GM21529 (cell line): ENCODE measurements at regions not wholly inside any gene's neighbourhood (a gene's known extent, or its start where the extent isn't known, plus 50 kb on each side); places are given as distances from the start of the nearest gene placed in this dataset.

Experiments used
- ATAC-seq: cut with Tn5 transposase; IDR thresholded peaks from one replicate; pipeline ENCODE4 v1.9.1; 2021; ENCODE audit not compliant: unreplicated experiment

DNA sequence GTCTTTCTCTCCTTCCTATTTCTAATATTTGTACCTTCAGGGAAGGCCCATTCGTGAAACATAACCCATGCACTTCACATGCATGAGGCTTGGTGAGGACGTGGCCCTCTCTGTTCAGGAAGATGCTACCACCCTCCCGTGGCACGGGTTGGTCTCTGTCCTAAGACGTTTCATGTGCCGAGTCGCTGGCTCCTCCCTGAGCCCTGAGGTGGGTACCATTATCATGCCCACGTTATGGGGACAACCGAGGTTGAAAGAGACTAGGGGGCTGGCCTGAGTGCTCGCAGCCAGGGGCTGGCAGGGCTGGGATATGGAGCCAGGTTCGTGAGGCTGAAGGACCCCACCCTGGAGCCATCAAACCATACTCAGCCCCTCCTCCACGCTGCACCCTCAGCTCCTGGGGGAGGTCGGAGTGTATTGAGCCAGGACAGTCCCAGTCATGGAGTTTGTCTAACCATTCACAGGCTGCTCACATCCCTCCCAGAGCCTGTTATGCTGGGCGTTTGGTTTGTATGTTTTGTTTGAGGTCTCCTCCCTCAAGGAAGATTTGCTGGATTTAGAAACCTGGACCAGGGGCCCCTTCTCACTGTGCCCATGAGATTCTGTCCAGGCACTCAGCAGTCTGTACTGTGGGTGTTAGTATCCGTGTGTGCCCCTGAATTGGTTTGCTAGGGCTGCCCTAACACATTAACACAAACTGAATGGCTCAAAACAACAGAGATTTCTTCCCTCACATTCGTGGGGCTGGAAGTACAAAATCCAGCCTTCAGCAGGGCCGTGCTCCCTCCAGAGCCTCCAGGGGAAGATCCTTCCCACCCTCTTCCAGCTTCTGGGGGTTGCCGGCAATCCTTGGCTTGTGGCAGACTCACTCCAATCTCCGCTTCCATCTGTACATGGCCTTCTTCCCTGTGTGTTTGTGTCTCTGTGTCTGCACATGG is 88.3 kb downstream of the ANKRD60 start:
- no peak for ATAC-seq

DNA sequence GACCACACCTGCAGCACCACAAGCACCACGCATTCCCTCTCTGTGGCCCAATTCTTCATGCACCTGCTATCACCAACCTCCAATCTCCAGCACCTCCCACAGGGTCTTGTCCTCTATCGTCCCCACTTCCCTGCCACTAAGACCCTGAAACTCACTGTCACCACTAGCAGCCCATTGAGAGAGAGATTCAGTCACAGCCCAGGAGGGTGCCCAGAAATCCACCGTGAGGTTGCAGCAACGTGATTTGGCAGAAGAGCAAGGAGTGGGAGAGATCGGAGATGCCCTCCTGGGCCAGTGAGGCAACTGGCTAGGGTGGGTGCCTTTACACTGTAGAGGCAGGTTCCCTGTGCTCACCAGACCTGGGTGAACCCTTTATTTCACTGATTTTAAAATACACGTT is 90.1 kb downstream of the ANKRD60 start:
- ATAC-seq = no peak

DNA sequence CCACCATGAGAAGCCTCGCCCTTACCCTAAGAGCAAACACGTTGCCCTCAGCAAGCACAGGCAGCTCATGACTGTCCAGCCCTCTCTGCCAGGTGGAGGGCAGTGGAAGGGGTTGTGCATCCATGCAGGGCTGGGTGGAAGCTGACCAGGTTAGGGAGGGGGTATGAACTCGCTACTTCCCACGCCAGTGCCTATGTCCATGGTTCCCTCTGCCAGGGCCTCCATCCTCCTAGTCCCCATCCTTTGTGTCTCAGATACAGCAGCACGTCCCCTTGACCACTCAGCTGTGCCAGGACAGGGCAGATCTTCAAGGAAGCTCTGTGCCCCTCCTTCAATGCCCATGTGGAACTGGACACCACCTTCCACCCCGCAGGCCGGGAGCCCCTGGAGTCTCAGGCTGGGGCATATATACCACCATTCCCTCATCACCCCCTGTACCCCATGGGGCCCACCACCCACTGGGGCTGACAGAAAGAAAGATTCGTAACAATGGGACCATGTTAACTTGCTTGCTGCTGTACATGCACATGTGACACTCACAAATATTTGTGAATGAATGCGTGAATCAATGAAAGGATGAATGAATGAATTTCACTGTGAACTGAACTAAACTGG is 90.7 kb downstream of the ANKRD60 start:
- no peak for ATAC-seq

DNA sequence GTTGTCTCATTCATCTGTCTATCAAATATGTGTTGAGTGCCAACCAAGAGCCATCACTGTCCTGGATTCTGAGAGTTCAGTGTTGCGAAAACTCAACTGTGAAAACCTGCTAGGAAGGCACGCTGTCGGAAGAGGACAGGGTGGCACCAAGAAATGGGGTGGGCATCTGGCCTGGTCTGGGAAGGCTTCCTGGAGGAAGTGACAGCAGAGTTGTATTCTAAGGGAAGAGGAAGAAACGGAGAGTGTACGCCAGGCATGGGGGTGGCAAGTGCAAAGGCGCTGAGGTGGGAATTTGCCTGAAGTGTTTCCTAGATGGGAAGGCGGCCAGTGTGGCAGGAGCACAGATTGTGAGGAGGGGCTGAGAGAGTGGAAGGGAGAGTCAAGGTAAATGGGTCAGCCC is 91.2 kb downstream of the ANKRD60 start:
- no peak for ATAC-seq

DNA sequence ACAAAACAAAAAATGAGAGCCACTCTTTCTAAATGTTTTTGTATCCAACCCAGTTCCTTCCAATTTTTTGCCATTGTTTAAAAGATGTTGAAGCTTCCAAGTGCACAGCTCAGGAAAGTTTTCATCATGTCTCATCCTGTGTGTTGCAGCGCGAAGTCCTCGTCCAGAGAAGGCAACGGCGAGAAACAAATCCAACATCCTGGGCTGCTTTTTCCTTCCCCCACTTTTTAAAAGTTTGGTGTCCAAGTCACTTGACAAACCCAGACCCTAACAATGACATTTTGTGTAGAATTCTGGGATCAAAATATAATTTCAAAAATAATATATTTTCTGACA is 92.3 kb downstream of the ANKRD60 start:
- no peak for ATAC-seq

DNA sequence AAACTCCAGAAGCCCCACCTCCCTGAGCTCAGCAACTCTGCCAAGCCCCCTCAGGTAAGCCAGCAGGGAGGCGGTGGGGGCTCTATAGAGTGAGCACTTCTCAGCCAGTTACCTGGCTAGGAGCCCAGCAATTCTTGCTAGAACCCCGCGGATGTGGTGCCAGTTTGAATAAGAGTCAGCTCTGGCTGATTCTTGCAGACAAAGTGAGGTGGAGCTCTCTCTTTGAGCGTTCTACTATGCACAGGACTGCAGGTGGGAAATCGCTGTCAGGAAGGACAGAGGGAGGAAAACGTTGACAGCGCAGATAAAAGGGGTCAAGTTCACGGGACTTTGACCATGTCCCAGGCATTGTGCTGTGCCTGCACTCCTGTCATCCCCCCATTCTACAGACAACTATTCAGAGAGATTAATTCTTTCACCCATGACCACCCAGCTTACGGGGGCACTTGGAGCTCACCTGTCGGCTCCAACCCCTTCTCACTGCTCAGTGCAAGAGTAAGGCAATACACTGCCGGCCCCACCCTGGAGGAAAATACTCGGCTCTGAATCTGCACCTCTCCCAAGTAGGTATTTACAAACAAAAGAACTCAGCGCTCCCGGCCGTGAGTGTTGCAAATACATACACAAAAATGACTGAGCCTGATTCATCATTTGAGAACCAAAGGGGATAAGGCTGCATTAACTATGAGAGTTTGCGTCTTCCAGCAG is 92.9 kb downstream of the ANKRD60 start:
- ATAC-seq = no peak

DNA sequence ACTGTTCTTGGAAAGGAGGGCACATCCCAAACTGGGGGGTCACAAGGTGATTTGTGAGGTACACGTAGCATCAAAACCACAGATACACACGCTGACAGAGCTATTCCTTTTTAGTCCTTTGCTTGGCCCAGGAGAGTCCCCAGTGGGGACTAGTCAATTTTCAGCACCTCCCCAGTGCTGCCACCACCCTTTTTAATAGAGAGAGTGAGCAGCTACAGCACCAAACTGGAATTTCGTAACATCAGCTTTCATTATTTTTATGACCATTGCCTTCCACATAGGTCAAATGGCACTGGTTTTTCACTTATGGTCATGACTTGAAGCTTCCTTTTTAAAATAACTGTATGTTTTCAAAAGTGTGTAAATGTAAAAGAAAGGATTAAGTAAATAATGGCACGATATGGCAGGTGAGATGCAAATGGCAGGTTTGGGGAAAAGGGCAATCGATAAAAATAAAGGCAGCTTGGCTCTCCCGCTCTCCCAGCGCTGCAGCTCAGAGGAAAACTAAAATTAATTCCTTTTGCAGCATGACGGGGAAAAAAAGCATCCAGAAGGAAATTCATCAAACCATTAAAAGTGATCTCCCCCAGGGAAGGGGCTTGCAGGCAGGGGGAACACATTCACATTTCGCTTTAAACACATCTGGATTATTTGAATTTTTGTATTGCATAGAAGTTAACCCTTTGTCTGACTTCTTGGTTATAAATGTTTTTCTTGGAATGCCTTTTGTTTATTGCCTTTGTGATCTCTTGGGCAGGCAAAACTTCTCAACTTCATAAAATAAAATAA is 95.2 kb downstream of the ANKRD60 start:
- no peak for ATAC-seq

DNA sequence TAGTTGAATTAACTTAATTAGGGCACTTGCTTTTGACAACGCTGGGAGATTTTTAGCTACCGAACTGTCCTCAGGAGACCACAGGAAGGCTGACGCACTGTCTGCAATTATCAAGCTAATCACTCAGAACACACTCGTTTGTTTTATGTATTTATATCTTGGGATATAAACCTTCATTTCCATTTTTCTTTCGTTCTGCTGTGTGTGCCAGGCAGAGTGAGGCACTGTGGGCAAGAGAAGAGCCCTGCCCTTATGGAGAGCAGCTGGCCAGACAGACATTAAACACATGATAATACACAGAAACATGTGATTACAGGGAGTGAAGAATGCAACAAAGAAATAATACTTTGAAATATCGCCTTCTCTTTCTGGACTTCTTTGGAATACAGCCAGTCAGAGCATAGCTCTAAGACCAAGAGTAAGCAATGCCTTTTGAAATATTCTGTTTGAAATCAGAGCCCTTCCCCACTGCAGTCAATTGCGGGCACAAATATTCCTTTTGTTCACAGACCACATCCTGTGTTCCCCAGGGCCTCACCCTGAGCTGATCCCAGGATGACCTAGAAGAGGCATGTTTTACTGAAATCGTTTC is 96.8 kb downstream of the ANKRD60 start:
- no peak for ATAC-seq

DNA sequence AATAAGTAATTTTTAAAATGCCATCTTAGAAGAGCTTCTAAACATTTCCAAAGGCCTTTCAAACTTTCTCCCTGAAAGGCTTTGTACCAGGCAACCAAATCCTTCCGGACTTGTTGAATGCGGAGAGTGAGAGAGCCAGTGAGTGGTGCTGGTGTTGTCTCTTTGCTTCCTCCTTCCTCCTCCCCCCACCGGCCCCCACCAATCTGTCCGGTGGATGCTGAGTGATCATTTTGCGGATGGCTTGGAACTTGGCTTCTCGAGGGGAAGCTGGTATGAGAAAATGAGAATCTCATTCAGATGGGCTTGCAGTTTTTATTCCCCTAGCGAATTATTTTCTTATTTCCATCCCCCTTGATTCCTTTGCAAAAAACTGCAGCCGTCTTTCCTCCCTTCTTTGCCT is 97.3 kb downstream of the ANKRD60 start:
- ATAC-seq = no peak

DNA sequence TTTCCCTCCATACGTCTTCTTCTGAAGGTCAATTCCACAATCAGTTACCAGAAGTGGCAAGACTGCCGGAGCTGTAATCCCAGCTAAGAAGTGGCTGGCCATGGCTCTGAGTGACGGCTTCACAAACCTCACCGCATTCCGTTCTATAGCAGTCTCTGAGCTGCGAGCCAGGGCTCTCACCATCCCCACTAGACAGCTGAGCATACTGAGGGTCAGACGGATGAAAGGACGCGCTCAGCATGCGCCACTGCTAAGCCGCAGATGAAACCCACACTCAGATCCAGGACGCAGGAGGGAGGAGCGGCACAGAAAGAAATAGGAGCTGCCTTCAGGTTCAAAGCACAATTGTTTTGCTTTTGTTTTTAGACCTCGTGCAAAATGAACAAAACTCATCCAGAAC is 97.9 kb downstream of the ANKRD60 start:
- ATAC-seq = no peak

DNA sequence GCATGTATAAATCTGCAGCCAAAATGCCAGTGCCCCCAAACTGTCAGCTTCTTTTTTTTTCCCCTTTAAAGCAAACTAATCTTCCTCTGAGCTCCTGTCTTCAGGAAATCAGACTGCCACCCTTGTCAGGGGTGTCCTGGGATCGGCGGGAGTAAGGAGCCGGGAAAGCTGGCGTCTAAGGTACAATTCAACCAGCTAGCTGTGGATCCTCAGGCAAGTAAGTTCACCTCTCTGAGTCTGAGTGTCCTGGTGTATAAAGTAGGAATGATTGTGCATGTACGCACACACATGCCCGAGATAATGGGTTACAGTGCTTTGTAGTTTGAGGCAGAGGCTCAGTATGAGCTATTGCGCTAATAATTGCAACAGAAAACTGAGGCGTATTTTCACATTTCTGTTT is 98.3 kb downstream of the ANKRD60 start:
- ATAC-seq = no peak

DNA sequence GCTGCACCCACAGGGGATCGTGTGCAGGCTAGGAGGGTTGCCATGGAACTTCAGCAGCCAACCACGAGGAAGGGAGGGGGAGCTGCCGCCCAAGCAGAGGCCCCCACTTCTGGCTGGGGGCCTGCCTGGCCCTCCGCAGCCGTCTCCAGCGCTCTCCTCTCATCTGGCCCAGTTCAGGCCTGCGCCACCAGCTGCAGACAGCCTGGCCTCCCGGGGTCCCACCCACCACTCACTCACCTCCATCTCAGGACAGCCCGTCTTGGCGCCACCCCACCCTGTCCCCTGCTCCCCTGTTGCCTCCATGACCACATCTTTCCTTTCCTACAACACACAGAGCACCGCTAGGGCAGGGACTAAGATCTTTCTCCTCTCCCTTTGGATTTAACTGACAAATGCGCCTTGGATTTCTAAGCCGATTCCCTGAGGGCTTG is 98.7 kb downstream of the ANKRD60 start:
- ATAC-seq = no peak

DNA sequence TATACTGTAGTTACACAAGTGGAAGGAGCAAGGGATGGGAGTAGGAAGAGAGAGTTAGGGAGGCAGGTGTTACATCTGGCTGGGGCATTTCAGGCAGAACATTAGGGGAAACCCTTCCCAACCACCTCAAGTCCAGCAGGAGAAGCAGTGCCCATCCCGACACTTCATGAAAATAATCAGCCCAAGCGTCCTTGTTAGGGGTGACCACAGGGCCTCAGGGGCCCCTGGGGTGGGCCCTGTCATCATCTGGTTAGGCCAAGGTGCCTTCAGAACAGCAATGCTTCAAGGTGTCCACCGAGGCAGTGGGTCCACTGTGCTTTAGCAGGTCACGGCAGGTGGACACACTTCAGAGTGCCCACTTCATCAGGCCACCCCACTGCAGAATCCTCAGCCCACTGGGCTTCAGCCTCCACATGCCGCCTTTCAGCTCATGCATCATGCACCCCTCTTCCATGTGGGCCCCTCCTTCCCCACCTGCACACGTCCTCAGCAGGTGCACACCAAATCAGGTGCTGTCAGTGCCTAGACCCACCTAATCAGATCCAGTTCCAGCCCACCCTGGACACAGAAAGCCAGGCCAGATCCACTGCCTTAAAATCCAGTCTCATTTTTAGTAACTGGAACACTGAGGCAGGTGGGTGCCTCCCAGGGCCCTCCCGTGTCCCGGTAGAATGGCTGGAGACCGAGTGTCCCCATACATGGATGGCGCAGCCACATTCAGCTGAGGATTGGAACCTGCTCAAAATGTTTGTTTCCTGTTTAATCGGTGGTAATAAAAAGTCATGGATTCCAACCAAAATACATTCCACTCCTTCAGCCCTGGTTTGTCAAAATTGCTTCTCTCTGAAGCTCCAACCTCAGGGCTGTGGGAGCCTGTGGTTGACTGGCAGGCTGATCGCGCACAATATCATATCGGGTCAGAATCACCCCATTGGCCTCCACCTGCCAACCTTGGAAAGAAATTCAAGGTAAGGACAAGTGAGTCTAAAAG is 99.5 kb downstream of the ANKRD60 start:
- no peak for ATAC-seq

DNA sequence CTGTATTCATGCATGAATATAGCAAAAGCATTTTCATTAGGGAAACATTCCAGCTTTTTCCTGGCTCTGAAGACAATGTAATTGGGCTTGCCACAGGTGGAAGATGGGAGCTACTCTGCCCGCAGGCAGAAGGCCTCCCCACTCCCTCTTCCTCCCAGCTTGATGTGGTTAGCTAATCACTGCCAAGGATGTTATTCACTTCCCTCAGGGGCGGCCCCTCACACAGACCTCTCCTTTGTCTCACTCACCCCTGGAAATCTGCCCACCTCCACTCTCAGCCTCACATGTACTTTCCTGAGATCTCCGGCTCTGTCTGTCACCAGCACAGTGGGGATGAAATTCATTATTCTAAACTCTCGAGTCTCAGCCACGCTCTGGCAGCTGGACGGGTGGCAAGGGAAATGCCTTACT is 100.7 kb downstream of the ANKRD60 start:
- no peak for ATAC-seq

DNA sequence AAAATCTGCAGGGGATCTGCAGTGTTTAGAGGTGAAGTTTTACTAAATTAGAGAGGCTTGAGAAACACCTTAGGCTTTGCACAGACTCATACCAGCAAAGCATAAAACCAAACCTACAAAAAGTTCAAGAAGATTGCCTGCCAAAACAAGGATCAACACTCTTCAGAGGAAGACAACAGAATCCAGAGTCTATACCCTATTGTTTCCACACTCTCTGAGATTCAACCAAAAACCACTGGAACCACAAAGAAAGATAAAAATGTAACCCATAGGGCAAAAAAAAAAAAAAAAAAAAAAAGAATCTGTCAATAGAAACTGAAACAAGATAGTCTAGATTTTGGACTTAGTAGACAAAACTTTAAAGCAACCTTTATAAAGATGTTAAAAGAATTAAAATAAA is 102.7 kb downstream of the ANKRD60 start:
- no peak for ATAC-seq

DNA sequence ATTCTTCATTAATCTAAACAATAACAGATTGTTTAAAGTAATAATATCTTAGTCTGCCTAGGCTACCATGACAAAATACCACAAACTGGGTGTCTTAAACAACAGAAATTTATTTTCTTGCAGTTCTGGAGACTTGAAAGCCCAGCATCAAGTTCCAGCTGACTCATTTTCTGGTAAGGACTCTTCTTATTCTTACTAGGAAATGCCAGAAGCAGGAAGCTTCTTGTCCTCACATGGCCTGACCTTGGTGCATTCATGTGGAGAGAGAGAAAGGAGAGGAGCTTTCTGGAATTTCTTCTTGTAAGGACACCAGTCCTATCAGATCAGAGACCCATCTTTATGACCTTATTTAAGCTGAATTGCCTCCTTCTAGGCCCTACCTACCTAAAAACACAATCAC is 110.5 kb downstream of the ANKRD60 start:
- ATAC-seq = no peak

DNA sequence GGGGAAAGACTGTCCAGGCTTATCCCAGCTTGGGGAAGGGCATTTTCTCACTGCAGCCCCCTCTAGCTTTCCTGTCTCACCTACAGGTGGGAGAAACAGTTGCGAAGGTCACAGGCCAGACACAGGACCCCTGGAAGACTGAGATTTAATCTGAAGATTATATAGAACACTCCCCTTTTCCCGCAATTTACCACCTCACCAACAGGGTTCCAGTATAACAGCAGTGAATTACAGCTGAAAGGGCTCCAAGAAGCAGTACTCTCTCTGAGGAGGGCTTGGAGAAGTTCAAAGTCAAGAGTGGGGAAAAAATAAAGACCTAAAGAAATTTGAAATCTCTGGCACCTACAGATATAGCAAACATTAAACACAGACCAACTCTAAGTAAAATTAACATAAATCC is 111.9 kb downstream of the ANKRD60 start:
- ATAC-seq = no peak

DNA sequence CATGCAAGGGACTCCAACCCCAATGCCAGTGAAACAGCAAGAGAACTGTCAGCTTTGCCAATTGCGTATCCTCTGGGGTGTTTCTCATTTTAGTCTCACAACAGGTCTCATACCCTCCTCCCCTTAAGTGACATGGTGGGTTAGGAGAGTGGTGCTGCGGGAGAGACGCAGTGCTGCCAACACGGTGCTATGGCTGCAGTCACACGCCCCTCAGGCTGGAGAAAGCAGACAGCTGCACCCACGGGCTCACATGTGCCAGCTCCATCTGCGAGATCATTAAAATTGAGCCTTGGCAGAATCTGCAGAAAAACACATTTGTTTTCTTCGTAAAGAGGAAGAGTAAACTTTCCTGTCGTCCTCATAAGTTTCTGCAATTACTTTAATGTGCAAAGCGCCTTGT is 114.7 kb downstream of the ANKRD60 start:
- ATAC-seq = no peak

DNA sequence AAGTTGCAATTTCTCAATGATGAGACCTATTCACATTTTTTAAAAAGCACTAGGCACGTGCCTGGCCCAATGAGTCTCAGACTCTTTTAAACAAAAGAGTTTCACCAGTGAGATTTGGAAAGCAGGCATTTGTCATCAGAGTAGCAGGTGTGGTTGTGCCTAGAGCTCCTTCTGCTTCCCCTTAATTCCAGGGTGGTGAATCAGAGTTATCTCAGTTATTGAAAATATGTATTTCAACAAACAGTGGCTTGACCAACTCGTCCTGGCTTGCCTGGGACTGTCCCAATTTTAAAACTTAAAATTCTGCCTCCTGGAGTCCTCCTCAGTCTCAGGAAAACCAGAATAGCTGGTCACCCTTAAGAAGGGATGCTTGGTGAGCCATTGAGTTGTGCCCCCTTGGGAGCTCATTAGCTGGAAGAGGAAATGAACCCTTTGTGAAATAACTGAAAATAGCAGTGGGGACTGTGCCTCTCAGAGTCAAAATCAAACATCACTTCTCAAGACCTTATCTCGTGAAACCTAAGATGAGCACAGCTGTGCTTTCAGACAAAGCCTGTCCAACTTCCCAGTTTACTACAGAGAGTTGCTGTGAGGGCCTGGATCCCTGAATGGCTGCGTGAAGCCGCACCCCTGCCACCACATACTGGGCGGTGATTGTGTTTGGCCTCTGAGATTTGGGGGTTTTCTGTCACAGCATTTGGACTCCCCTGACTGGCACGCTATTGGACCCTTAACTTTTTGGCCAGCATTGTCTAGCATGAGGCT is 116.3 kb downstream of the ANKRD60 start:
- ATAC-seq = no peak
